ENCODE measurements at regions not wholly inside any gene's neighbourhood (a gene's known extent, or its start where the extent isn't known, plus 50 kb on each side); places are given as distances from the start of the nearest gene placed in this dataset.

GRCh38 chr16:85179344-85180046 is 67.2 kb upstream of the CIBAR2 start:
- H3K4me2 ChIP-seq, result no peak overlapping the region
- no peaks in the 10 kb centered on the region for H3K27me3 ChIP-seq (ENCODE audit: insufficient read depth)
- ChIA-PET CTCF (interaction anchor here (0.9 to 2.4 kb wide), 4 partner anchors 11 to 74 kb away, joined by 3 to 12 read pairs (median 6); no protein-coding TSS in a partner anchor), POLR2A (interaction anchor here (0.8 to 2.1 kb wide), 3 partner anchors 10 to 56 kb away, joined by 4 to 10 read pairs (median 4); no protein-coding TSS in a partner anchor)
- H3K27ac ChIP-seq (ENCODE audit: low read depth in 2 of 2, low read length in 1 of 2), result peak overlapping the region in 1 of 2 experiments; percentile 11; a peak in 1 of 4 replicates
- peaks cover 9 to 62% of the 10 kb centered on the region in 2 experiments; a peak in 2 of 4 replicates for H3K4me1 ChIP-seq (ENCODE audit: control insufficient read depth in 1 of 2, insufficient read depth in 2 of 2, low read depth in 1 of 2, low read length in 1 of 2)
- WGBS (ENCODE audit: low lambda C conversion rate), result 89% methylated on average over 13 of the region's 15 CpGs
- no peaks in the 10 kb centered on the region for H3F3A ChIP-seq (replicated peaks; ENCODE audit: insufficient read depth)
- H4K20me1 ChIP-seq (ENCODE audit: insufficient read depth), result peaks cover 8% of the 10 kb centered on the region; the same call in 1 of the 2 replicates
- H3K9me2 ChIP-seq, result no peaks in the 10 kb centered on the region
- peaks cover 8% of the 10 kb centered on the region in 2 experiments for H3K36me3 ChIP-seq (replicated peaks in 1 of 2; ENCODE audit: control insufficient read depth in 1 of 2, insufficient read depth in 2 of 2, low read length in 1 of 2)
- no peak overlapping the region for H3K4me3 ChIP-seq (ENCODE audit: low read depth in 2 of 2, low read length in 1 of 2)
- H3K9me3 ChIP-seq, result no peaks in the 10 kb centered on the region
- H2AFZ ChIP-seq (ENCODE audit: low read depth), result no peak overlapping the region
- H3K79me2 ChIP-seq (ENCODE audit: insufficient read depth), result peaks cover 77% of the 10 kb centered on the region; the same call in 1 of the 2 replicates
- DNase-seq, result no peak
- H3K9ac ChIP-seq, result no peak overlapping the region
- no peak for TF ChIP-seq ZBTB33 (IDR thresholded peaks at IDR 0.05; ENCODE audit: borderline replicate concordance, low read depth)
- no peak for TF ChIP-seq TEAD4 (IDR thresholded peaks at IDR 0.05; ENCODE audit: borderline replicate concordance, insufficient read depth)
- TF ChIP-seq NFIC (IDR thresholded peaks at IDR 0.05; ENCODE audit: borderline replicate concordance), result no peak

GRCh38 chr16:85180047-85180826 is 68.0 kb upstream of the CIBAR2 start:
- H3K9ac ChIP-seq, result no peak overlapping the region
- ChIA-PET POLR2A (interaction anchor here (0.8 to 2.1 kb wide), 3 partner anchors 11 to 55 kb away, joined by 4 to 10 read pairs (median 4); no protein-coding TSS in a partner anchor), CTCF (interaction anchor here (0.7 to 2.4 kb wide), 6 partner anchors 8 to 73 kb away, joined by 3 to 12 read pairs (median 4); no protein-coding TSS in a partner anchor)
- no peak overlapping the region for H2AFZ ChIP-seq (ENCODE audit: low read depth)
- H3K4me1 ChIP-seq (ENCODE audit: control insufficient read depth in 1 of 2, insufficient read depth in 2 of 2, low read depth in 1 of 2, low read length in 1 of 2), result peaks cover 2 to 56% of the 10 kb centered on the region in 2 experiments; a peak in 2 of 4 replicates
- H3K4me3 ChIP-seq (ENCODE audit: low read depth in 2 of 2, low read length in 1 of 2), result no peak overlapping the region
- no peaks in the 10 kb centered on the region for H3F3A ChIP-seq (replicated peaks; ENCODE audit: insufficient read depth)
- 93% methylated on average over 7 of the region's 23 CpGs for WGBS (ENCODE audit: low lambda C conversion rate)
- H3K27me3 ChIP-seq (ENCODE audit: insufficient read depth), result no peaks in the 10 kb centered on the region
- peaks cover 72% of the 10 kb centered on the region; the same call in 1 of the 2 replicates for H3K79me2 ChIP-seq (ENCODE audit: insufficient read depth)
- H3K36me3 ChIP-seq (replicated peaks in 1 of 2; ENCODE audit: control insufficient read depth in 1 of 2, insufficient read depth in 2 of 2, low read length in 1 of 2), result peaks cover 15 to 16% of the 10 kb centered on the region in 2 experiments
- peak; percentile 27 for TF ChIP-seq CHD2 (IDR thresholded peaks at IDR 0.05; ENCODE audit: low read length, partially characterized antibody)
- no peak for TF ChIP-seq FOSL2 (IDR thresholded peaks at IDR 0.05; ENCODE audit: borderline replicate concordance, low read depth)
- TF ChIP-seq GATA2 (CRISPR knock-in tag; IDR thresholded peaks at IDR 0.05), result 0 out of 2 replicates have a peak, but pooled peaks have one; percentile 9
- TF ChIP-seq RAD21 (IDR thresholded peaks at IDR 0.05; ENCODE audit: low read length), result peak; percentile 25; the same call in 1 of the 2 replicates
- TF ChIP-seq RFX5 (IDR thresholded peaks at IDR 0.05; ENCODE audit: low read length), result no peak
- TF ChIP-seq EZH2phosphoT487 (IDR thresholded peaks at IDR 0.05; ENCODE audit: borderline replicate concordance, low read depth), result no peak
- H3K9me2 ChIP-seq, result no peaks in the 10 kb centered on the region
- H3K27ac ChIP-seq (ENCODE audit: low read depth in 2 of 2, low read length in 1 of 2), result peak overlapping the region in 1 of 2 experiments; percentile 11; a peak in 1 of 4 replicates
- peaks cover 8% of the 10 kb centered on the region; the same call in 1 of the 2 replicates for H4K20me1 ChIP-seq (ENCODE audit: insufficient read depth)
- peak; percentile 67 for DNase-seq
- H3K9me3 ChIP-seq, result no peaks in the 10 kb centered on the region
- no peak overlapping the region for H3K4me2 ChIP-seq
